Large intestine (tissue), 3 donors: ENCODE measurements at regions not wholly inside any gene's neighbourhood (a gene's known extent, or its start where the extent isn't known, plus 50 kb on each side); places are given as distances from the start of the nearest gene placed in this dataset.
A peak's percentile ranks its signal among the peaks of the same experiment; 100 is the strongest.
"Not testable (repeated sequence)": the region's sequence is repeated elsewhere in the genome, so short reads cannot be mapped to it uniquely, and the experiment has no call there.

Source experiments
- DNase-seq, 2 donors: peaks; one replicate each; pipeline versions ENCODE4 v3.0.0 to v3.0.0-alpha.2; 2013
- H3K27ac ChIP-seq: one replicate; pipeline ENCODE4 v1.5.1; 2013; ENCODE audit warnings: low read length
- H3K27me3 ChIP-seq: 2 replicates; pipeline ENCODE4 v1.6.1; 2013; ENCODE audit warnings: low read length; ENCODE audit not compliant: control insufficient read depth, insufficient read depth
- H3K36me3 ChIP-seq: 2 replicates; pipeline ENCODE4 v1.6.1; 2013; ENCODE audit warnings: low read length; ENCODE audit not compliant: control insufficient read depth, insufficient read depth
- H3K4me1 ChIP-seq: one replicate; pipeline ENCODE4 v1.6.1; 2013; ENCODE audit warnings: low read length; ENCODE audit not compliant: control insufficient read depth, insufficient read depth
- H3K4me3 ChIP-seq: one replicate; pipeline ENCODE4 v1.5.1; 2013; ENCODE audit warnings: low read length
- H3K9me3 ChIP-seq: one replicate; pipeline ENCODE4 v1.6.1; 2013; ENCODE audit warnings: mild to moderate bottlenecking, low read depth, low read length, moderate library complexity; ENCODE audit not compliant: control insufficient read depth
- WGBS: methylation state at CpG from one replicate; pipeline ENCODE4 v1.1.5; 2013; ENCODE audit warnings: low lambda C conversion rate; ENCODE audit not compliant: insufficient coverage; 5-methylcytosine and 5-hydroxymethylcytosine counted together

DNA sequence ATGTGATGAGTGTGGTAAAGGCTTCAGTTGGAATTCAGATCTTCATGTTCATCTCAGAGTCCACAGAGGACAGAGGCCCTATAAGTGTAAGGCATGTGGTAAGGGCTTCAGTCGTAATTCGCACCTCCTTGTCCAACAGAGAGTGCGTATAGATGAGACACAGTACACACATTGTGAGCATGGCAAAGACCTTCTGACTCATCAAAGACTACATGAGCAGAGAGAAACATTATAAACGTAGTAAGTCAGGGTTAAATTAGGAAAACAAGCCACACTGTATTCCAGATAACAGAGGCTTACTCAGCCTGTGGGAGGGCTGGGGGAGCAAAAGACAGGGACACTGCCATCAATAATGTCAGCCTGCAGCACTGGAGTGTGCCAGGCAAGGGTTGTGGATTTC is 706.2 kb upstream of the DEFB115 start:
- not testable (repeated sequence) for DNase-seq, H3K27ac ChIP-seq, H3K36me3 ChIP-seq, H3K4me1 ChIP-seq, H3K4me3 ChIP-seq, H3K27me3 ChIP-seq, H3K9me3 ChIP-seq
- WGBS = no CpG with 5 or more reads among the region's 4 CpGs

- no CpG with 5 or more reads among the region's 1 CpG for WGBS
- H3K4me1 ChIP-seq, DNase-seq: not testable (repeated sequence)
Observed at GRCh38 chr20:30556797-30557196, 700.7 kb upstream of the DEFB115 start.

GRCh38 chr20:30565086-30565485 is 692.4 kb upstream of the DEFB115 start:
- 43% methylated on average over 1 of the region's 19 CpGs for WGBS
- not testable (repeated sequence) for H3K36me3 ChIP-seq, DNase-seq, H3K27ac ChIP-seq, H3K9me3 ChIP-seq, H3K4me1 ChIP-seq, H3K4me3 ChIP-seq, H3K27me3 ChIP-seq

More at GRCh38 chr20:30556797-30557196, 700.7 kb upstream of the DEFB115 start:
- not testable (repeated sequence) for H3K27me3 ChIP-seq, H3K36me3 ChIP-seq, H3K4me3 ChIP-seq, H3K27ac ChIP-seq, H3K9me3 ChIP-seq

DNA sequence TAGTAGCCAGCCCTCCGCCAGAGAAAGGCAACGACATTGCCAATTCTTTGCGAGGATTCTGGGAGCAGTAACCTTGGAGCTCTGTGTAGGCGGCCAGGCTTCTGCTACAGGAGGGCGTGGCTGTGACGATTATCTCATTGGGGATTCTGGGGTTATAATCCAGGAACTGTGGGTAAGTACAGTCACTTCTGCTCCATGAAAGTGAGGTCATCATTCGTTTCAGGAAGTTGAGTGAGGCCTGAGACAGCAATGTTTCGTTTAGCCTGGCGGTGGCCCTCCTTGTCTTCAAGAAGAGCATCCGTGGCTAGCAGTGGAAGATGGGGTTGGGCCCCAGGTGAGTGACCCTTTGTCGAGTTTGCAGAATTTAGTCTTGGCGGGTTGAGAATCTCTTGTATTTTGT is 687.6 kb upstream of the DEFB115 start:
- H3K27me3 ChIP-seq = not testable (repeated sequence)
- WGBS = no CpG with 5 or more reads among the region's 12 CpGs

GRCh38 chr20:30570622-30571021 is 686.8 kb upstream of the DEFB115 start:
- not testable (repeated sequence) for H3K27me3 ChIP-seq, H3K9me3 ChIP-seq, H3K4me3 ChIP-seq, H3K36me3 ChIP-seq, DNase-seq, H3K4me1 ChIP-seq, H3K27ac ChIP-seq
- WGBS = no CpG with 5 or more reads among the region's 4 CpGs

More for the DNA sequence above, 687.6 kb upstream of the DEFB115 start:
- not testable (repeated sequence) for H3K36me3 ChIP-seq, DNase-seq, H3K9me3 ChIP-seq, H3K4me3 ChIP-seq, H3K27ac ChIP-seq, H3K4me1 ChIP-seq

DNA sequence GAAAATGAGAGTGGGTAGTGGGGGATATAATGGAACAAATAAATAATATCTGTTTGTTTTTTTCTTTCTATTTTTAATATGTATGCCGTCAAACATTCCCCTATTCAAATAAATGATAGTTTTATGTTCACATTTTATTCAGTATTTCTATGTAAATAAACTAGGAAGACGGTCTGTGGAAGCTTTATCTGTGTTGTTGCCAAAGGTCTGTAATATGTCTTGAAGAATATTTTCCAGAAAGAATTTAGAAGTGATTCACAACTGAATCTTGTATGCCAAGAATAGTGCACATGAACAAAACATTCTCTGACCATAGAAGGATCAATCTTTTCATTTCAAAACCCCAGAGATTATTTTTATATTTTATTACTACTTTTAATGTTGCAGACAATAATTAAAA is 683.1 kb upstream of the DEFB115 start:
- no CpG with 5 or more reads among the region's 2 CpGs for WGBS
- DNase-seq, H3K27me3 ChIP-seq, H3K4me1 ChIP-seq, H3K36me3 ChIP-seq, H3K4me3 ChIP-seq, H3K27ac ChIP-seq, H3K9me3 ChIP-seq: not testable (repeated sequence)

DNA sequence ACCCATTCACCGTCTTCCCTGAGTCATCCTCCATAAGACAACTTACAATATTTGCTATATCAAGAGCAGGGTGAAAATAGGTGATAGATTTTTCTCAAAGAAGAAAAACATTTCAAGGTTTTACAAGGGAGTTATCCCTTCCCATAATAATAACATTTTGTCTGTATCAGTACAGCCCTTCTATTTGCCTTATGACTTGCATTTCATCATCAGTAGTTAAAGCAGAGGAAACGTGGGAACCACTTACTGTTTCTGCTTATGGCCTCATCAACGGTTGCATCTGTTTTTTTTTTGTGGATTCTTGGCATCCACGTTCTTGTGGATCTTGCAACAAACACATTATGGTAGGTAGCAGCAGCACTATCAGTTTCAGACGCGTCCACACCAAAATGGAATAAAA is 678.4 kb upstream of the DEFB115 start:
- 40% methylated on average over 1 of the region's 6 CpGs for WGBS
- not testable (repeated sequence) for H3K27ac ChIP-seq, H3K4me3 ChIP-seq, H3K9me3 ChIP-seq, H3K36me3 ChIP-seq, H3K4me1 ChIP-seq, H3K27me3 ChIP-seq
- peak in 1 of 2 donors; percentile 14 for DNase-seq

DNA sequence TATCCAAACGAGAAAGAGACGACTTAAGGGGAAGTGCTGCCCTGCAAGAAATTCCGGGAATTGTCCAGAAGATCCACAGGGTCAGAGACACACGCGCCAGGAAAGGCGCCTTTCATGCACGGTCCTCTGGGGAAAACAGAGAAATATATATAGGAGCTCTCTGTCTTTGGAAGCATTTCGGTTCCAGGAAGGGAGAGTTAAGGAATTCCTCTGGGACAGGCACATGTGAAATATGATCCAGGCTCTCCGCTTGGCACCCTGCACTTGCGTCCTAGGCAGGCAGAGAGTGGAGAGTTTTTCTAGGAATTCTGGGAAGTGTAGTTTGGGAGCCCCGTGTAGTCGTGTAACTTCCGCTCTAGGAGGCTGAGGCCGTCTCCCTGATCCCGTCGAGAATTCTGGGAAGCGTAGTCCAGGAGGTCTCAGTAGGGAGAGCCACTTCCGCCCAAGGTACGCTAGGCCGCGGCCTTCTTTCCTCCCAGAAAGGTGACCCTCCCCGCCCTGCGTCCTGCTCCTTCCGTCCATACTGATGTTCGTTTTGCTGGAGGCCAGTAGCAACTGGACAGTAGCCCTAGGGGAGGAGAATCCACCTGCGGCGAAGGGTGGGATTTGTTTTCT is 677.5 kb upstream of the DEFB115 start:
- DNase-seq = peak; percentile 38 to 89
- H3K9me3 ChIP-seq, H3K27ac ChIP-seq, H3K4me1 ChIP-seq, H3K27me3 ChIP-seq, H3K36me3 ChIP-seq, H3K4me3 ChIP-seq: not testable (repeated sequence)
- no CpG with 5 or more reads among the region's 27 CpGs for WGBS

- not testable (repeated sequence) for H3K27ac ChIP-seq, H3K36me3 ChIP-seq, H3K27me3 ChIP-seq, H3K4me3 ChIP-seq, H3K4me1 ChIP-seq
- peaks cover 15% of the 10 kb centered on the region for H3K9me3 ChIP-seq
- DNase-seq = peak in 1 of 2 donors; percentile 10
- WGBS = 8% methylated on average over 2 of the region's 7 CpGs
Observed at GRCh38 chr20:30581839-30582238, 675.6 kb upstream of the DEFB115 start.

GRCh38 chr20:30584403-30584802 is 673.1 kb upstream of the DEFB115 start:
- WGBS = no CpG with 5 or more reads among the region's 4 CpGs
- H3K27me3 ChIP-seq, H3K36me3 ChIP-seq, H3K4me3 ChIP-seq, DNase-seq, H3K27ac ChIP-seq, H3K4me1 ChIP-seq: not testable (repeated sequence)
- H3K9me3 ChIP-seq = peaks cover 15% of the 10 kb centered on the region

- DNase-seq = peak; percentile 44 to 90
- H3K36me3 ChIP-seq, H3K4me3 ChIP-seq, H3K27me3 ChIP-seq, H3K4me1 ChIP-seq, H3K27ac ChIP-seq: not testable (repeated sequence)
- WGBS = no CpG with 5 or more reads among the region's 49 CpGs
- H3K9me3 ChIP-seq = peaks cover 15% of the 10 kb centered on the region
Observed at GRCh38 chr20:30585244-30585796, 672.1 kb upstream of the DEFB115 start.
